Coronary artery (tissue), 2 donors: ENCODE measurements at regions not wholly inside any gene's neighbourhood (a gene's known extent, or its start where the extent isn't known, plus 50 kb on each side); places are given as distances from the start of the nearest gene placed in this dataset.

Experiments
- DNase-seq: peaks from one replicate; pipeline ENCODE4 v3.0.0-alpha.2; 2017; ENCODE audit warnings: low spot score
- H3K27ac ChIP-seq, 2 donors: fragments of 200-600 bp; sonication (generic); one replicate each; pipeline ENCODE4 v1.5.1; 2016 to 2019
- H3K4me3 ChIP-seq: fragments of 200-600 bp; sonication (generic); 2 replicates; pipeline ENCODE4 v1.5.1; 2016; ENCODE audit warnings: mild to moderate bottlenecking, moderate library complexity
- TF ChIP-seq, protein P1 (sequence below): fragments of 200-600 bp; sonication (generic); IDR thresholded peaks from one replicate; pipeline ENCODE4 v1.5.1; 2019; ENCODE audit warnings: antibody characterized with exemption

DNA sequence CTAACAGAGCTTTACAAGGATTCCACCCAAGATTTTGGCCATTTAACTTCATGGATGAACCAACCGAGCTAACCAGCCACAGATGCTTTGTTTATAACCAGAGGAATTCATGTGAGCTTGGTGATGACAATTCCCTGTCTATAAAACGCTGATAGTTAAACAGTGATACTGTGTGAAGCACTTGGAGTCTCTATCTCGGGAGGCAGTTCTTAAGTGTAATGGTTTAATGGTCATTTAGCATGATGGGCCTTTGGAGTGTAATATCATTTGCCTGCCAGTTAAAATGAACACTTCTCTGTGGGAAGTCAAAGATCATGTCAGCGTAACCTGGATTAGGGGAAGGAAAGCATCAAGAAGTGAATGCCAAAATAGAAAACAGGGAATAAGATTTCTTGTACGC lies 368.6 kb upstream of the THRB start:
- TF ChIP-seq, protein P1, sequence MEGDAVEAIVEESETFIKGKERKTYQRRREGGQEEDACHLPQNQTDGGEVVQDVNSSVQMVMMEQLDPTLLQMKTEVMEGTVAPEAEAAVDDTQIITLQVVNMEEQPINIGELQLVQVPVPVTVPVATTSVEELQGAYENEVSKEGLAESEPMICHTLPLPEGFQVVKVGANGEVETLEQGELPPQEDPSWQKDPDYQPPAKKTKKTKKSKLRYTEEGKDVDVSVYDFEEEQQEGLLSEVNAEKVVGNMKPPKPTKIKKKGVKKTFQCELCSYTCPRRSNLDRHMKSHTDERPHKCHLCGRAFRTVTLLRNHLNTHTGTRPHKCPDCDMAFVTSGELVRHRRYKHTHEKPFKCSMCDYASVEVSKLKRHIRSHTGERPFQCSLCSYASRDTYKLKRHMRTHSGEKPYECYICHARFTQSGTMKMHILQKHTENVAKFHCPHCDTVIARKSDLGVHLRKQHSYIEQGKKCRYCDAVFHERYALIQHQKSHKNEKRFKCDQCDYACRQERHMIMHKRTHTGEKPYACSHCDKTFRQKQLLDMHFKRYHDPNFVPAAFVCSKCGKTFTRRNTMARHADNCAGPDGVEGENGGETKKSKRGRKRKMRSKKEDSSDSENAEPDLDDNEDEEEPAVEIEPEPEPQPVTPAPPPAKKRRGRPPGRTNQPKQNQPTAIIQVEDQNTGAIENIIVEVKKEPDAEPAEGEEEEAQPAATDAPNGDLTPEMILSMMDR = no peak
- H3K27ac ChIP-seq = no peak overlapping the region
- DNase-seq = no peak
- H3K4me3 ChIP-seq = no peak overlapping the region

DNA sequence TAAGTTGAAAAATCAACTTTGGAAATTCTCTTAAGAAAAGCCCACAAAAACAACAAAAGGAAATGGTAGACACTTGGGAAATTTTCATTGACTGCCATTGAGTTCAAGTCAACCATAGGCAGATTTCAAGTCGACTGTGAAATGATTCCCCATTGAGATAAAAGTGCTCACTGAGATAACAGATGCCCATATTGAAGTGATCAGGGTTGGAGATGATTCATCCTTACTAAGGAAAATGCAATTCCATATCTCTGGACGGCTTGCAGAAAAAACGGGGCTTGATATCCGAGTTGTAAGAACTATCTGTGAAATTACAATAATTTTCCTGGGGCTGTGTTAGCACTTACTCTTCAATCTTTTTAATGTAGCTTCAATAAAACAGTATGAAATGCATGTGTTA lies 373.1 kb upstream of the THRB start:
- TF ChIP-seq, protein P1 = no peak
- DNase-seq = no peak
- H3K4me3 ChIP-seq = no peak overlapping the region
- no peak overlapping the region for H3K27ac ChIP-seq

DNA sequence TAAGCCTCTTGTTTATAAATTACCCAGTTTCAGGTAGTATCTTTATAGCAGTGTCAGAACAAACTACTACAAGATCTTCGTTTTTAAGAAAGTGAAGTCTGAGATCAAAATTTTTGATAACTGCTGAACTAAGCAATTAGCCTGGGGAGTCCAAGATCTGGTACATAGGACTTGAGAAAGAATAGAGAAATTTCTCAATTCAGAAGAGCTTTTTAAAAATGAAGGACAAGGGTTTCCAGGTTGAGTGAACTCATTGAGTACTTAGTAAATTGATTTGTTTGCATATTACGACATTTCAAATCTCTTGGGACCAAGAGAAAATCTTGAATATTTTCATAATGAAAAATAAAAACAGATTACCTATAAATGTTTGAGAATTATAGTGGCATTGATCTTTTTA lies 386.6 kb upstream of the THRB start:
- H3K4me3 ChIP-seq = no peak overlapping the region
- TF ChIP-seq, protein P1 = no peak
- no peak overlapping the region for H3K27ac ChIP-seq
- DNase-seq = no peak

DNA sequence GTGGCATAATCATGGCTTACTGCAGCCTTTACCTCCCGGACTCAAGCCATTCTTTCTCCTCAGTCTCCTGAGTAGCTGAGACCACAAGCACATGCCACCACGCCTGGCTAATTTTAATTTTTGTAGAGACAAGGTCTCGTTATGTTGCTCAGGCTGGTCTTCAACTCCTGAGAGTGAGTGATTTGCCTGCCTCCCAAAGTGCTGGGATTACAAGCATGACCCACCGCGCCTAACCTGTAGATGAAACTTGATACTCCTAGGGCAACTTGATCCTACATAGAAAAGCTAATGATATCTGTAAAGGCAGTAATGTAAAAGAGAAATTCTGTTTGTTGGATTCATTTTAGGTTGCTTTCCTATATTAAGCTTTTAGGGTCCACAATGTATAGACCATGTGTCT lies 391.9 kb upstream of the THRB start:
- DNase-seq = no peak
- H3K27ac ChIP-seq = no peak overlapping the region
- H3K4me3 ChIP-seq = no peak overlapping the region
- TF ChIP-seq, protein P1 = no peak

DNA sequence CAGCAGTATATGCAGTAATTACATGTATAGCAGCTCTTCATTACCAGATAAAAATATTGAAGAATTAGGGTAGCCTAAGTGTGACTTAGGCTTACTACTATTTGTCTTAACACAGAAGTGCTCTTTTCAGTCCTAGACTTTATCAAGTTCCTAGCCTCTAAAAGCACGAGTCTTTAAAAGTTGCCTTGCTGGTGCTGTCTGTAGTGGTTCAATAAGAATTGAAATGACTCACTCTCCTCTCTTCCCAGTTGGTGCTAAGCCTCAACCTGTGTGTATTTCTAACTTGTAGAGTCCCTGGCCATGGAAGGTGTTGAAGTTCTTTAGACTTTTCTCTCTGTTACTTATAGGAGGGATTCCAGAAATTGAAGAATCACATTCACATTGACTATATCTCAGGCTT lies 395.4 kb upstream of the THRB start:
- H3K27ac ChIP-seq = no peak overlapping the region
- no peak overlapping the region for H3K4me3 ChIP-seq
- TF ChIP-seq, protein P1 = no peak
- no peak for DNase-seq

DNA sequence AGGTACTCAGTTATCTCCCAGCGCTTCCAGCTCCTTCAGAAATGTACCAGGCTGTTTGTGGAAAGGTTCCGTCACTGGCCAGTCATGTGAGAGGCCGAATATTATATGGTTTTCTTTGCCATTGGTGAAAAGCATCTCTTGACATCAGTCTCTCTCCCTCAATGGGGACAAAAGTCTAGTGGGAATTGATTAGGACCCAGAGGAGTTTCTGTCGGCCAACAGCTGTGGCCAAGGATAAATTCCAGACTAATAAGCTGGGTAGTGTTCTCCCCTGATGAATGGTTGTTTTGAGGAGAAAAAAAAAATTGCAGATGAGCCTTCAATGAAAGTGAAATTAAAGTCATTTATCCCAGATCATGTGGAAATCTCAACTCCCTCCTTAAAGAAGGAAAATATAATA lies 404.7 kb upstream of the THRB start:
- Histone ChIP-seq H3K27ac (no peak overlapping the region), H3K4me3 (no peak overlapping the region)
- TF ChIP-seq, protein P1 = no peak
- DNase-seq = no peak

DNA sequence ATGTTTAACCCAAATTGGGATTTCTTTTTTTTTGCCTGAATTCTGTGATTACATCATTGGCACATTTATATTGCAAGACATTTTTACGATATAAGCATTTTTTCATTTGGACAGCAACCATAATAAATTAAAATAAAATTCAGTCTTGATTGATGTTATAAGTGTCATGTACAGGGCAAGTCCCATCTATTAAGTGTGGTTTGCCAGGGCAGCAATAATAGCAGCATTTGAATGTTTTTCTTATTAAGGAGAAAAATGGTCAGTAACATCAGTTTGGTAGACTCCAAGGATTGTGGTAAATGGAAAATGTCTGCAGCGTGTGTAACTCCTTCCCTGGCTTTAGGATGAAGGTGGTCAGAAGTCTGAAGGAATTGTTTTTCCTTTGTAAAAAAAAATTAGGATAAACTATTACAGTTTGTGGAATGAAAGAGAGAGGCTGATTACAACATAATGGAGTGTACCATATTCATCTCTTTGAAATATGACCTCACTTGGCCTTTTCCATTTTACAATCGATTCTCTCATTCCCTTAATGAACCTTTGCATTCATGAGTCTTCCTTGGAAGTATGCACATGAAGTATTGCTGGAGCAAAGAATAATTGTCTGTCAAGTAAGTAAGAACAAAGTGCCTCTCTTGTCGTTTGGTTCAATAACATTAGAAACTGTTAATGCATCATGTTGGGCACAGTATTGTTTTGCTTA lies 405.4 kb upstream of the THRB start:
- TF ChIP-seq, protein P1 = no peak
- DNase-seq = no peak
- H3K4me3 ChIP-seq = no peak overlapping the region
- H3K27ac ChIP-seq = no peak overlapping the region
